ENCODE measurements at regions not wholly inside any gene's neighbourhood (a gene's known extent, or its start where the extent isn't known, plus 50 kb on each side); places are given as distances from the start of the nearest gene placed in this dataset.
"Not testable (repeated sequence)": the region's sequence is repeated elsewhere in the genome, so short reads cannot be mapped to it uniquely, and the experiment has no call there.

- H3K4me3 Mint-ChIP-seq, H3K9me3 Mint-ChIP-seq, CTCF ChIA-PET, H3K27ac Mint-ChIP-seq, DNase-seq, H3K27me3 Mint-ChIP-seq: not testable (repeated sequence)
- Mint-ChIP-seq H3K4me1 (peaks cover 18% of the 10 kb centered on the region), H3K36me3 (peaks cover 38% of the 10 kb centered on the region)
Observed at GRCh38 chr20:30387823-30388222, 869.6 kb upstream of the DEFB115 start.

GRCh38 chr20:30393523-30393922 is 863.9 kb upstream of the DEFB115 start:
- H3K27ac Mint-ChIP-seq, H3K4me3 Mint-ChIP-seq, CTCF ChIA-PET, H3K27me3 Mint-ChIP-seq, DNase-seq, H3K9me3 Mint-ChIP-seq, H3K4me1 Mint-ChIP-seq: not testable (repeated sequence)
- peaks cover 33% of the 10 kb centered on the region for H3K36me3 Mint-ChIP-seq

GRCh38 chr20:30397111-30397510 is 860.4 kb upstream of the DEFB115 start:
- H3K4me1 Mint-ChIP-seq, H3K27me3 Mint-ChIP-seq, CTCF ChIA-PET, H3K4me3 Mint-ChIP-seq, H3K9me3 Mint-ChIP-seq, H3K27ac Mint-ChIP-seq, DNase-seq: not testable (repeated sequence)
- peaks cover 38% of the 10 kb centered on the region for H3K36me3 Mint-ChIP-seq

- Mint-ChIP-seq H3K36me3 (peaks cover 33% of the 10 kb centered on the region), H3K9me3 (peaks cover 23% of the 10 kb centered on the region)
- H3K27ac Mint-ChIP-seq, CTCF ChIA-PET, DNase-seq, H3K4me3 Mint-ChIP-seq, H3K27me3 Mint-ChIP-seq, H3K4me1 Mint-ChIP-seq: not testable (repeated sequence)
Observed at GRCh38 chr20:30405061-30405460, 852.4 kb upstream of the DEFB115 start.

GRCh38 chr20:30405585-30405984 is 851.9 kb upstream of the DEFB115 start:
- H3K4me1 Mint-ChIP-seq, DNase-seq, H3K27ac Mint-ChIP-seq, CTCF ChIA-PET, H3K27me3 Mint-ChIP-seq, H3K4me3 Mint-ChIP-seq: not testable (repeated sequence)
- Mint-ChIP-seq H3K36me3 (peaks cover 29% of the 10 kb centered on the region), H3K9me3 (peaks cover 24% of the 10 kb centered on the region)

- H3K4me3 Mint-ChIP-seq, H3K27me3 Mint-ChIP-seq, H3K4me1 Mint-ChIP-seq, DNase-seq, H3K27ac Mint-ChIP-seq, CTCF ChIA-PET: not testable (repeated sequence)
- Mint-ChIP-seq H3K9me3 (peaks cover 30% of the 10 kb centered on the region), H3K36me3 (peaks cover 21% of the 10 kb centered on the region)
Observed at GRCh38 chr20:30406370-30406769, 851.1 kb upstream of the DEFB115 start.

GRCh38 chr20:30412972-30413371 is 844.5 kb upstream of the DEFB115 start:
- H3K9me3 Mint-ChIP-seq: peaks cover 38% of the 10 kb centered on the region
- no peaks in the 10 kb centered on the region for H3K36me3 Mint-ChIP-seq
- no peak overlapping the region for H3K4me3 Mint-ChIP-seq
- no peaks in the 10 kb centered on the region for H3K27me3 Mint-ChIP-seq
- no peak for DNase-seq
- no peak overlapping the region for H3K27ac Mint-ChIP-seq
- H3K4me1 Mint-ChIP-seq: no peaks in the 10 kb centered on the region
- CTCF ChIA-PET: no interaction called here

GRCh38 chr20:30417387-30417786 is 840.1 kb upstream of the DEFB115 start:
- peaks cover 20% of the 10 kb centered on the region for H3K9me3 Mint-ChIP-seq
- CTCF ChIA-PET, H3K4me3 Mint-ChIP-seq, H3K36me3 Mint-ChIP-seq, H3K4me1 Mint-ChIP-seq, H3K27me3 Mint-ChIP-seq, H3K27ac Mint-ChIP-seq, DNase-seq: not testable (repeated sequence)

- H3K4me3 Mint-ChIP-seq, CTCF ChIA-PET, H3K4me1 Mint-ChIP-seq, H3K27me3 Mint-ChIP-seq, H3K27ac Mint-ChIP-seq, H3K36me3 Mint-ChIP-seq, DNase-seq: not testable (repeated sequence)
- peaks cover 16% of the 10 kb centered on the region for H3K9me3 Mint-ChIP-seq
Observed at GRCh38 chr20:30418378-30418777, 839.1 kb upstream of the DEFB115 start.

GRCh38 chr20:30419466-30419865 is 838.0 kb upstream of the DEFB115 start:
- no peak overlapping the region for H3K4me3 Mint-ChIP-seq
- H3K27ac Mint-ChIP-seq: no peak overlapping the region
- no peaks in the 10 kb centered on the region for H3K4me1 Mint-ChIP-seq
- H3K9me3 Mint-ChIP-seq: peaks cover 18% of the 10 kb centered on the region
- CTCF ChIA-PET: no interaction called here
- H3K36me3 Mint-ChIP-seq: no peaks in the 10 kb centered on the region
- H3K27me3 Mint-ChIP-seq: no peaks in the 10 kb centered on the region
- no peak for DNase-seq

GRCh38 chr20:30419871-30420420 is 837.5 kb upstream of the DEFB115 start:
- H3K36me3 Mint-ChIP-seq, DNase-seq, H3K27me3 Mint-ChIP-seq, H3K4me3 Mint-ChIP-seq, H3K4me1 Mint-ChIP-seq, H3K27ac Mint-ChIP-seq, CTCF ChIA-PET: not testable (repeated sequence)
- H3K9me3 Mint-ChIP-seq: peaks cover 20% of the 10 kb centered on the region
